ENCODE measurements at regions not wholly inside any gene's neighbourhood (a gene's known extent, or its start where the extent isn't known, plus 50 kb on each side); places are given as distances from the start of the nearest gene placed in this dataset.

DNA sequence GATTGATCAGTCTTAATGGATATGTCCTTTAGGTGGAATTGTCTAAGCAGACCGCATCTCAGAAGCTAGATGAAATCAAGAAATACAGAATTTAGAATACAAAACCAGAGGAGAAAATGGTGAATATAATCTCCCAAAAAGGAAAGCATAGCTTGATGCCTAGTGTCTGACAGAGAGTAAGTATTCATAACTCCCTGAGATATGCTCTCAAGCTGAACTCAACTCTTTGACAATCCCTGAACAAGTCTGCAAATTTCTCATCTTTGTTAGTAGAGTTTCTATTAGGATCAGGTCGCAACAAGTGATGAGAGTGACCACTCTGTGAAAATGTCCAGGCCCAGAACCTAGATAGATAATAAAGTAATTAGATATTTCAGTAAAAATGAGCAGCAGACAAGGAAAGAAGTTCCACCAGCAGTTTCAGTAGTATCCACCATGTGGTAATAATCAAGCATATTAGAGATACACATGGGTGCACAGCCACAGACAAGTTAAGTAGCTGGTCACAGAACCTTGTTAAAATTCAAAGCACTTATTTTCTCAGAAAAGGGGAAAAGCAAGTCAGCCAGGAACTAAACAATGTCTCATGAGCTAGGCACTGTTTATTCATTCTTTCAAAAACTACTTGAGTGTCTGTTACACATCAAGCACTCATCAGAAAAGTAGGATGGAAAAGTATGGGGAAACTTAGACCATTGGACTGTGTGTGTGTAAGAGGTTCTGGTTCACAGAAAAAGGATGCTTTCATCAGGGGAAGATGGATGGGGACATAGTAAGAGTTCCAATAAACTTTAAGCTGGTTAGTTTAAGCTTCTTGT, 481.5 kb upstream of the TUSC1 start:
- intact Hi-C loops (cut with micrococcal nuclease) = loop anchor here (10.0 kb wide), 1 partner anchor 65 kb away; no protein-coding TSS in a partner anchor

DNA sequence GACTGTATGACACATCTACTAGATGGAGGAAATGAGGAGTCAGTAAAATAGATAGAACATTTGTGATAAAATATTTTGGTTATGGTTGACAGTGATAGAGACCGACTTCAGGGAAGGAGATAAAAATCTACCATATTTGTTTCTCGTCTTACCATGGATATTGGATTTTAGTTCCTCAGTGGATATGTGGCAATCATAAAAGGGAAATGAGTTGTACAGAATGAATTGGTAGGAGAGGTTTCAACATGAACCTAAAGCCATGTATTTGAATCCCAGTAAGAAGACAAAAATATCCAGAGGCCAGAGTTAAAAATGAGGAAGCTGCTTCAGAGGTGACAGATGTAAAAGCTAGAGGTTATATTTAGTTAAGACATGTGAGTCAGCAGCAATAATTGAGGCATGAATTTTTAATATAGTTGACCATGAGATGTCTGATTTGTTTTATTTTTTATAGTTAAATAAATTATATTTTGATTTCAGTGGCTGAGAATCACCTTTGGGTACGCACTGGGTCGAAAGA, 480.4 kb upstream of the TUSC1 start:
- intact Hi-C loops (cut with micrococcal nuclease) = no loop called here
- no peak for DNase-seq
- Mint-ChIP-seq H3K27ac (no peak overlapping the region), H3K4me3 (no peak overlapping the region), H3K27me3 (ENCODE audit: low read depth) (no peaks in the 10 kb centered on the region), H3K4me1 (ENCODE audit: low read depth) (no peaks in the 10 kb centered on the region), H3K36me3 (ENCODE audit: low read depth) (no peaks in the 10 kb centered on the region), H3K9me3 (peaks cover 2% of the 10 kb centered on the region)
- CTCF ChIA-PET = no interaction called here

More for the DNA sequence above, 481.5 kb upstream of the TUSC1 start:
- no peak overlapping the region for H3K4me3 Mint-ChIP-seq
- no peaks in the 10 kb centered on the region for H3K27me3 Mint-ChIP-seq (ENCODE audit: low read depth)
- H3K36me3 Mint-ChIP-seq (ENCODE audit: low read depth) = no peaks in the 10 kb centered on the region
- H3K4me1 Mint-ChIP-seq (ENCODE audit: low read depth) = no peaks in the 10 kb centered on the region
- H3K27ac Mint-ChIP-seq = no peak overlapping the region
- CTCF ChIA-PET = no interaction called here
- H3K9me3 Mint-ChIP-seq = peaks cover 2% of the 10 kb centered on the region
- no peak for DNase-seq

DNA sequence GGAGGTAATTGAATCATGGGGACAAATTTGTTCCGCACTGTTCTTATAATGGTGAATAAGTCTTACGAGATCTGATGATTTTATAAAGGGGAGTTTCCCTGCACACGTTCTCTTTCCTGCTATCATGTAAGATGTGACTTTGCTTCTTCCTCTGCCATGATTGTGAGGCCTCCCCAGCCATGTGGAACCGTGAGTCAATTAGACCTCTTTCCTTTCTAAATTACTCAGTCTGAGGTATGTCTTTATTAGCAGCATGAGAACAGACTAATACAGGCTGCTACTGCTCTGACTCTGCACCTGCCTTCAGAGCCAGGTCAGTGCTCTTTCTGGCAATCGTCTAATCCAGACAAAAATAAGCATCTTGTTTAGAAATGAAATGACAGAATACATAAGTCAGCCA, 479.2 kb upstream of the TUSC1 start:
- CTCF ChIA-PET = no interaction called here
- Mint-ChIP-seq H3K27me3 (ENCODE audit: low read depth) (no peaks in the 10 kb centered on the region), H3K9me3 (peaks cover 7% of the 10 kb centered on the region), H3K36me3 (ENCODE audit: low read depth) (no peaks in the 10 kb centered on the region), H3K4me1 (ENCODE audit: low read depth) (no peaks in the 10 kb centered on the region), H3K27ac (no peak overlapping the region), H3K4me3 (no peak overlapping the region)
- no peak for DNase-seq
- intact Hi-C loops (cut with micrococcal nuclease) = no loop called here

DNA sequence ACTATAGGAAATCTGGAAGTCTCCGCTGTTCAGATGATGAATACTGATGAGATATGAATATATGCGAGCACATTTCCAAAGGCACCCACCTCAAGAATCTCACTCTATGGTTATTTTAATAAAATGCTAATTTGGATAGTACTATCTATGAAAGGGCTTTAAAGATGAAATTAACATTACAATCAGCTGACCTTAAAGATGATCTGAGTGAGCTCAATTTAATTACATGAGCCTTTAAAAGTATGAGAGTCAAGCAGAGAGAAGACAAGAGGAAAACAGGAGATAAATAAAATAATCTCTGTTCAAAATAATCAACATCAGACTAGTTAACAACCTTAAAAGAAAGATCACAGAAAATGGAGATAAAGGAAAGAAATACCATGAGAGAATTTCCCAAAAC, 474.1 kb upstream of the TUSC1 start:
- Mint-ChIP-seq H3K9me3 (peaks cover 5% of the 10 kb centered on the region), H3K27ac (no peak overlapping the region), H3K36me3 (ENCODE audit: low read depth) (no peaks in the 10 kb centered on the region), H3K4me1 (ENCODE audit: low read depth) (no peaks in the 10 kb centered on the region), H3K27me3 (ENCODE audit: low read depth) (no peaks in the 10 kb centered on the region), H3K4me3 (no peak overlapping the region)
- DNase-seq = no peak
- CTCF ChIA-PET = interaction anchor here (0.7 kb wide), 1 partner anchor 16 kb away, joined by 4 read pairs; no protein-coding TSS in a partner anchor
- intact Hi-C loops (cut with micrococcal nuclease) = no loop called here

DNA sequence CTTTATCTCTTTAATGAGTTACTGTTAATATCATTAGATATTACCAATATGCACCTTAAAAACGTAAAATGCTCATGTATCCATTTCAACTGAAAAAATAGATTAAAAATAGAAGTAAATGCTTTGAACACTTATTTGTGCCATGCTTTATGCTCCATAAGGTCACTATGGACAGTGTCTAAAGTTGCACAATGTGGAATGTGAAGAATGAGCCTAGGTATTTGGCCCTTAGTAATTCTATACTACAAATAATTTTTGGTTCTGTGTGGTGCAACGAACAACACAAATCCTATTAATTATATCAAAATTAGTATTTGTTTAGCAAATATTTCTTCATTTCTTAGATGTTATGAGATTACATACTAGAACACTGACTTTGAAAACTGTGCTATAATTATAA, 469.9 kb upstream of the TUSC1 start:
- H3K27ac Mint-ChIP-seq = no peak overlapping the region
- no peak for DNase-seq
- H3K4me3 Mint-ChIP-seq = no peak overlapping the region
- intact Hi-C loops (cut with micrococcal nuclease) = no loop called here
- H3K9me3 Mint-ChIP-seq = peaks cover 3% of the 10 kb centered on the region
- no peaks in the 10 kb centered on the region for H3K4me1 Mint-ChIP-seq (ENCODE audit: low read depth)
- no peaks in the 10 kb centered on the region for H3K27me3 Mint-ChIP-seq (ENCODE audit: low read depth)
- CTCF ChIA-PET = no interaction called here
- H3K36me3 Mint-ChIP-seq (ENCODE audit: low read depth) = no peaks in the 10 kb centered on the region

DNA sequence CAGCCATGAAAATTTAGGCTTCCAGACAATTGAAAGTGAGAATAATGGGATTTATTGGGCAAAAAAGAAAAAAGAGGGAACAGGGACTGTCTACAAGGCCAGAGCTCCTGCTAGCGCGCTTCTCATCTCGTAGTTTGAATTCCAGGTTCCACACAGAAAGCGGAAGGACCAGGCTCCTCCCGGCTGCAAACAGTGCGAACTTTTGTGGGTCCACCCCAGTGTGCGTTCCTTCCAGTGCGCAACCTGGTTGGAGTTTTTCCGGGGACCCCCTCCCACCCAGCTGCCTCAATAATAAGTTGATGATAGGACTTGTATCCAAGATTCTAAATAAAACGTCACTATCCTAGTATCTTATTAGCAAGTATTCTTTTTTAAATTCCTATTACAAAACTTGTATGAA, 467.7 kb upstream of the TUSC1 start:
- CTCF ChIA-PET = no interaction called here

DNA sequence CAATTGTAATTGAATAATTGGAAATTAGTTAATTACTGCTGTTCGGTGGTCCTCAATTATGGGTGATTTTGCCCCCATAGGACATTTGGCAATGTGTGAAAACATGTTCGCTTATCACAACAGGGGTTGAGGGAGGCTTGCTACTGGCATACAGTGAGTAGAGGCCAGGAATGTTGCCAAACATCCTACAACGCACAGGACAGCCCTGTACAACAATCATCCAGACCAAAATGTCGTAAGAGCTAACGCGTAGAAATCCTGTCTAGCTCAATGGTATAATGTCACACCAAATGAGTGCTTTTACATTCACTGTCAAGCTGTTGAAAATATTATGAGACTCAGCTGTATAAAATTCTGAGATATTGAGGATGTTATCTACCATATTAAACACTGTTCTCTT, 464.4 kb upstream of the TUSC1 start:
- no peak overlapping the region for H3K4me3 Mint-ChIP-seq
- H3K4me1 Mint-ChIP-seq (ENCODE audit: low read depth) = no peaks in the 10 kb centered on the region
- H3K27ac Mint-ChIP-seq = no peak overlapping the region
- no peaks in the 10 kb centered on the region for H3K36me3 Mint-ChIP-seq (ENCODE audit: low read depth)
- intact Hi-C loops (cut with micrococcal nuclease) = no loop called here
- no peaks in the 10 kb centered on the region for H3K27me3 Mint-ChIP-seq (ENCODE audit: low read depth)
- CTCF ChIA-PET = no interaction called here
- H3K9me3 Mint-ChIP-seq = no peaks in the 10 kb centered on the region
- DNase-seq = no peak

More for the DNA sequence above, 467.7 kb upstream of the TUSC1 start:
- no peak for DNase-seq
- Mint-ChIP-seq H3K4me1 (ENCODE audit: low read depth) (no peaks in the 10 kb centered on the region), H3K9me3 (no peaks in the 10 kb centered on the region), H3K27me3 (ENCODE audit: low read depth) (no peaks in the 10 kb centered on the region), H3K36me3 (ENCODE audit: low read depth) (no peaks in the 10 kb centered on the region), H3K4me3 (no peak overlapping the region), H3K27ac (no peak overlapping the region)
- intact Hi-C loops (cut with micrococcal nuclease) = no loop called here

GRCh38 chr9:26142201-26142600, 464.0 kb upstream of the TUSC1 start:
- Mint-ChIP-seq H3K27ac (no peak overlapping the region), H3K4me3 (no peak overlapping the region), H3K9me3 (no peaks in the 10 kb centered on the region), H3K27me3 (ENCODE audit: low read depth) (no peaks in the 10 kb centered on the region), H3K4me1 (ENCODE audit: low read depth) (no peaks in the 10 kb centered on the region), H3K36me3 (ENCODE audit: low read depth) (no peaks in the 10 kb centered on the region)
- CTCF ChIA-PET = no interaction called here
- DNase-seq = no peak
- intact Hi-C loops (cut with micrococcal nuclease) = no loop called here

GRCh38 chr9:26133537-26133936, 455.3 kb upstream of the TUSC1 start:
- Mint-ChIP-seq H3K4me3 (no peak overlapping the region), H3K9me3 (no peaks in the 10 kb centered on the region), H3K36me3 (ENCODE audit: low read depth) (no peaks in the 10 kb centered on the region), H3K4me1 (ENCODE audit: low read depth) (no peaks in the 10 kb centered on the region), H3K27me3 (ENCODE audit: low read depth) (no peaks in the 10 kb centered on the region), H3K27ac (no peak overlapping the region)
- CTCF ChIA-PET = no interaction called here
- intact Hi-C loops (cut with micrococcal nuclease) = no loop called here
- DNase-seq = no peak

GRCh38 chr9:26132746-26133312, 454.6 kb upstream of the TUSC1 start:
- DNase-seq = no peak
- intact Hi-C loops (cut with micrococcal nuclease) = no loop called here
- no peak overlapping the region for H3K27ac Mint-ChIP-seq
- H3K4me3 Mint-ChIP-seq = no peak overlapping the region
- H3K9me3 Mint-ChIP-seq = no peaks in the 10 kb centered on the region
- CTCF ChIA-PET = no interaction called here
- no peaks in the 10 kb centered on the region for H3K36me3 Mint-ChIP-seq (ENCODE audit: low read depth)
- no peaks in the 10 kb centered on the region for H3K27me3 Mint-ChIP-seq (ENCODE audit: low read depth)
- H3K4me1 Mint-ChIP-seq (ENCODE audit: low read depth) = no peaks in the 10 kb centered on the region

- H3K36me3 Mint-ChIP-seq (ENCODE audit: low read depth) = no peaks in the 10 kb centered on the region
- intact Hi-C loops (cut with micrococcal nuclease) = no loop called here
- no peaks in the 10 kb centered on the region for H3K9me3 Mint-ChIP-seq
- no peaks in the 10 kb centered on the region for H3K27me3 Mint-ChIP-seq (ENCODE audit: low read depth)
- no peak for DNase-seq
- no peak overlapping the region for H3K27ac Mint-ChIP-seq
- H3K4me1 Mint-ChIP-seq (ENCODE audit: low read depth) = no peaks in the 10 kb centered on the region
- H3K4me3 Mint-ChIP-seq = no peak overlapping the region
- CTCF ChIA-PET = no interaction called here
Measured at GRCh38 chr9:26131886-26132285, 453.6 kb upstream of the TUSC1 start.

- Mint-ChIP-seq H3K27me3 (ENCODE audit: low read depth) (no peaks in the 10 kb centered on the region), H3K36me3 (ENCODE audit: low read depth) (no peaks in the 10 kb centered on the region), H3K27ac (no peak overlapping the region), H3K9me3 (peaks cover 3% of the 10 kb centered on the region), H3K4me1 (ENCODE audit: low read depth) (no peaks in the 10 kb centered on the region), H3K4me3 (no peak overlapping the region)
- DNase-seq = no peak
- CTCF ChIA-PET = no interaction called here
- intact Hi-C loops (cut with micrococcal nuclease) = no loop called here
Measured at GRCh38 chr9:26129217-26129616, 451.0 kb upstream of the TUSC1 start.

DNA sequence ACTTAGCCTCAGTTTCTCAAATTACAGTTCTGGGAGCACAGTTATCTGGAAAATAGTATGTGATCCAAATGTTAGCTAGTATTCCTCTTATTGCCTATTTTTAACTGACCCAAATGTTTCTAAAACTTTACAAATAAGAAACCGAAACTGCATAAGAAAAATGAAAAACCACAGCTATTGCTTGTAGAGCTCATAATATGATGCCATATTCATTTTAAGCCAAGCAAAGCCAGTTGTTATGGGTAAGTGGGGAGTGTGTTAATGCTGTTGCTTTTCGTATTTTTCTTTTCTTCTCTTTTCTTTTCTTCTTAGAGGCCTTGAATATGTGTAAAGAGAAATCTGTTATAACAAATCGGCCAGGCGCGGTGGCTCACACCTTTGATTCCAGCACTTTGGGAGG, 447.4 kb upstream of the TUSC1 start:
- no peak for DNase-seq
- Mint-ChIP-seq H3K27ac (no peak overlapping the region), H3K4me1 (ENCODE audit: low read depth) (no peaks in the 10 kb centered on the region), H3K27me3 (ENCODE audit: low read depth) (no peaks in the 10 kb centered on the region), H3K4me3 (no peak overlapping the region), H3K9me3 (peaks cover 3% of the 10 kb centered on the region), H3K36me3 (ENCODE audit: low read depth) (no peaks in the 10 kb centered on the region)
- intact Hi-C loops (cut with micrococcal nuclease) = no loop called here
- CTCF ChIA-PET = no interaction called here

Measured in activated naive CD4-positive, alpha-beta T cell treated with anti-CD3 and anti-CD28 coated beads for 36 hours (primary cell).